Colon (tissue), 2 donors: ENCODE measurements at regions not wholly inside any gene's neighbourhood (a gene's known extent, or its start where the extent isn't known, plus 50 kb on each side); places are given as distances from the start of the nearest gene placed in this dataset.
"Not testable (repeated sequence)": the region's sequence is repeated elsewhere in the genome, so short reads cannot be mapped to it uniquely, and the experiment has no call there.

Source experiments
- FAIRE-seq: peaks from 2 replicates; lab custom pipeline; 2012; peaks lifted over from hg19 to GRCh38; lab: Jason Lieb, UNC
- donor health status: control.
- donor health status: control.

DNA sequence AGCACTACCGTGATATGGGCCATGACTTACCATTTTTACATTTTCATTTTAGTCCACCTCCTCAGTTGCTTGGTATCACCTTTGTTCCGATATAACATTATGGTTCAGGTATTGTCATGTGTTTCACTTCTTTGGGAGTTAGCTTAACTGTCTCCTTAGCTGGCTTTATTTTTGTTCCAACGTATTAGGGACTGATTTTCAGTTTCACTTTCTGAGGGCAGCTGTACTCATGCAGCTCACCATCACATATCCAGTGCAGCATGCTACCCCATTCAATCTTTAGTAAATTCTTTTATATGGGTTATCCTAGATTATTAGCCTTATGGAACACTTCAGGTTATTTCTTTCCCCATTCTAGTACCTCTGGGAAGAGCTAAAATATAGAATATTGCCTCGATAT is 362.2 kb upstream of the IRAK1BP1 start:
- FAIRE-seq: no peak

GRCh38 chr6:78511009-78511408 is 356.3 kb upstream of the IRAK1BP1 start:
- FAIRE-seq: no peak

DNA sequence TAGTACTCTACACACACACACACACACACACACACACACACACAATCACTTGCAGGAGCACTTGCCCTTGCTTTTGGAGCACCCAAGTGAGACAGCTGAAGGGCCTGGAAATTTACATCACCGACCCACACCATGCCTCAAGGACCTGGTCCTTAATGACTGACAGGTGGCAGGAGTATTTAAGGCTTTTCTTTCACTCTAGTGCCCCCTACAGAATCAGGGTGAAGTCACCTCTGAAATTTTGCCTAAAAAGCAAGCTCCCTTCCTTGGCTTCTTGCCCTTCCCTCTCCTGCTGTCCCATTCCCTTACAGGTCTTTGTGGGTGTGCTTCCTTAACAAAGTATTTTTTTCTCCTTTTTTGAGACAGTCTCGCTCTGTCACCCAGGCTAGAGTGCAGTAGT is 353.5 kb upstream of the IRAK1BP1 start:
- FAIRE-seq: no peak

DNA sequence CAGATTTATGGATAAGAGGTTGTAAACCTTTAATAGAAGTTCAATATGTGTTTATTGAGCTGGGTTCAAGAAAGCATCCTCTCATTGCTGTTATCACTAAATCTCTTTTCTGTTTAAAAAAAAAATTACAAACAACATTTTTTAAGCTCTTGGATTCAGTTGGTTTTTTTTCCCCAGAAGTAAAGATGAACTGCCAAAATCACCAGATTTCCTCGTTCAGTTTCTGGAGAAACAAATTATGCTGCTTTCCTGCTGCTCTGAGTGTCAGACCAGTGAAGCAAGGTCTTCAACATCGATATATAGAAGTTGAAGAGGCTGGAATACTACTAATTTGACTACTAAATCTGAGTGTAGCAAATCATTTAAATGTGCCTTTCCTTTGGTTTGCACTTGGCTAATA is 352.1 kb upstream of the IRAK1BP1 start:
- FAIRE-seq: no peak

DNA sequence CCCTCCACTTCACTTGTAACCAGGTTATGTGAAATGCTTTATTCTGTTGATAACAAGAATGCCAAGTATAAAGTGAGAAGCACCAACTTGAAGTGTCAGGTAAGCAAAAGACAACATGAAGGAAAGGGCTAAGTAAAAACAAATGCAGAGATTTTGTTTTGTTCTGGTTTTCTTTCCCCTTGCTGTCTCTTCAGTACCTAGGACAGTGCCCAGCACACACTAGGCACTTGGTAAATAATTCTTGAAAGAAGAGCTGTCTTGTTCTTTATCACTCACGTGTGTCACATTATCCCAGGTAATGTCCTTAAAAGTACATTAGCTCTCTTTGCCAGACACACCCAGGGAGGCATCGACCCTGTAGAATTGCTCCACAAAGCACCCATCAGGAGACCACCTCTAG is 350.0 kb upstream of the IRAK1BP1 start:
- FAIRE-seq: no peak

GRCh38 chr6:78523622-78524021 is 343.7 kb upstream of the IRAK1BP1 start:
- FAIRE-seq: no peak

- FAIRE-seq: no peak
These were observed 341.4 kb upstream of the IRAK1BP1 start for GRCh38 chr6:78525976-78526375.

DNA sequence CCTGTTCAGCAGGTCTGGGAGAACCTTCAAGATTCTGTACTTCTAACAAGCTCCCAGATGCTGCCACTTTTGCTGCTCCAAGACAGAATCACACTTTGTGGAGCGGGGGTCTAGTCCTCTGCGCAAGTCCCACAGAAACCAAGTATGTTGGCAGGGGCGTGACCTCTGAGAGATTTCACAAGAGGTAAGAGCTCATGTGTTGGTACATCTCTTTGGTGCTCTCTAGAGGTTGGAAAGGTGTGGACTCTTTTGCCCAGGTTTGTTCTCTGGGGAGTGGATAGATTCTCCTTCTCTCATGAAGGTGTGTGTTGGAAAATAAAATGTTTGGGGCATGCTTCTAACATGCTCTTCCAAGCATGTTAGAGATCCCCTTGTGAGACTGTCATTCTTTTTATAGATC is 340.9 kb upstream of the IRAK1BP1 start:
- FAIRE-seq: no peak

DNA sequence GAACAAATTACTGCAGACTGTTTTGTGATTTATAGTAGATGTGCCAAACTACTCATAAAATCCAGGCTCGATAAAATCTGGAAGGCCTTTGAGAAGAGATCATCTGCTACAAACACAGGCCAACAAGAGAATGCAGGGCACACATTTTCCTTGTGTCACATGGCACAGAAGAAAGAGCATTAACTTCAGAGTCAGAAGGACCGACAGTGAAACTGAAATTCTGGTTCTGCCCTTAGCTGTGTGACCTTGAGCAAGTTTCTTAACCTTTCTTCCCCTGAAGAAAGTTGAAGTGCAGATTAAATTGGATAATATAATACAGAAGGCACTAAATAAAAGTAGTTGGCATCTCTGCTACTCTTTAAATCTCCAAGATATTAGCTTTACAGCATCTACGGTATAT is 338.4 kb upstream of the IRAK1BP1 start:
- FAIRE-seq: no peak

- FAIRE-seq: no peak
These were observed 337.1 kb upstream of the IRAK1BP1 start for GRCh38 chr6:78530208-78530607.

DNA sequence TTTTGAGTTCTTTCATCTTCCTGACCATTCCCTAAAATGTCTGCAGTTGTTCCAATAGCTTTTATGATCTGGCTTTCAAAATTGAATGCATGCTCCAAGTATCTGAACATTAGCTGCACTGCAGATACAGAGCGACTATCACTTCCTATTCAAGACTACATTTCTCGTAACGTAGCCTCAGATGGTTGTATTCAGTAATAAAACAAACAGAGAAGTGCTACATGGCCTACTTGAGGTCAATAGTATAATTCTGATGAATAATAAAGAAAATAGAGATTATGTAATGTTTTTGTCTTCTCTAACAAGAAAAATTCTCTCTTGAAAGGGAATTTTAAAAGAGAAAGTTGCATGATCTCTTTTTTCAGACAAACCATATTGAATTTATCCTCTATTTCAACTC is 333.9 kb upstream of the IRAK1BP1 start:
- no peak for FAIRE-seq

GRCh38 chr6:78533876-78534275 is 333.5 kb upstream of the IRAK1BP1 start:
- FAIRE-seq: no peak

DNA sequence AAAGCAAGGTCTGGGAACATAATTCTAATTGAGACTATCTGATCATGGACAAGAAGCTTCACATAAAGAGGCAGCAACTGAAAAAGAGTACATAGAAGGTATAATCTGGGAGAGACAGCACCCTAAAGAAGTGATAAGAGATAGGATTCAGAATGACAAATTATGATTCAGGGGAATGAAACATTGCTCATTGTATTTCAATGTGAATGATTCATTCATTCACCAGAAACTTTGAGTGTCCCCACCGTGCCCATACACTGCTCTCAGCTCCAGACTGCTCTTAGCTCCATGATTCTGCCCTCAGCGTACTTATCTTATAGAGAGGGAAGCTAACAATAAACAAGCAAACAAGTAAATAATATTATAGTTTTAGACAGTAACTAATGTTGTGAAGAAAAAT is 329.3 kb upstream of the IRAK1BP1 start:
- no peak for FAIRE-seq

DNA sequence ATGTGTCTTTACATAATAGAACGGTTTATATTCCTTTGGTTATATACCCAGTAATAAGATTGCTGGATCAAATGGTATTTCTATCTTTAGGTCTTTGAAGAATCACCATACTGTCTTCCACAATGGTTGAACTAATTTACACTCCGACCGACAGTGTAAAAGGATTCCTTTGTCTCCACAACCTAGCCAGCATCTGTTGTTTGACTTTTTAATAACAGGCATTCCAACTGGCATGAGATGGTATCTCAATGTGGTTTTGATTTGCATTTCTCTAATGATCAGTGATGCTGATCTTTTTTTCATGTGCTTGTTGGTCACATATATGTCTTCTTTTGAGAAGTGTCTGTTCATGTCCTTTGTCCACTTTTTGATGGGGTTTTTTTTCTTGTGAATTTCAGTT is 319.7 kb upstream of the IRAK1BP1 start:
- not testable (repeated sequence) for FAIRE-seq

- no peak for FAIRE-seq
These were observed 316.0 kb upstream of the IRAK1BP1 start for GRCh38 chr6:78551361-78551760.

GRCh38 chr6:78552435-78552834 is 314.9 kb upstream of the IRAK1BP1 start:
- no peak for FAIRE-seq

- FAIRE-seq: no peak
These were observed 313.0 kb upstream of the IRAK1BP1 start for GRCh38 chr6:78554341-78554740.

DNA sequence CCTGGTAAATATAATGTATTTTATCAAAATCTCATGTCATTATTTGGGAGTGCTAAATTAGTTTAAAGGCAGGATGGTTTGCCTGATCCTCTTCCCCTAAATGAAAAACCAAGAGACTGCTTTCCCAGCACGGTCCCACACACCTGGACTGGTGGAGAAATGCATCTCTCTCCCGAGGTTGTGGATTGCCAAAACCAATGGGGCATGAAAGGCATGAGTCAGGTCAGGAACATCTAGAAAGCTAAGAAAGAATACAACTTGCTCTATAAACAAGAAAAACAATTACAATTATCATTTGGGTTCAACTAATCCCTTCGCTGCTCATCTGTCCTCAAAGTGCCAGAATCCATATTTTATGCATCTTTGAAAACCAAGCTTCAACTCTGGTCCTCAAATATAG is 308.3 kb upstream of the IRAK1BP1 start:
- no peak for FAIRE-seq

DNA sequence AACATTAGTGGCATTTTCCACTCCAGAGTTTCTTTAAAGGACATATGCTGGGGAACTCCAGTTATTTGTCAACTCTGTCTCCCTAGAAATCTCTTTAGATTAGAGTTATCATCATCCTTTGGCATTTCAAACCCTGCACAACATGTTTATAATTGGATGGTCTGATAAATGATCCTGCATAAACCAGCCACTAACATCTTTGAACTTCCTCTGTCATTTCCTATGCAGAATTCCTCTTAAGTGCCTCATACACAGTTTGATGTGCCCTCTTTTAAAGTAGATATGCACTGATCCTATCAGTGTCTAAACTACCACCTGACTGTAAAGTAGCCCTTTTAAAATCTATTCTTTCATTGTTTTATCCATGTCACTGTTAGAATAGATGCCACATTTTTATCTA is 306.3 kb upstream of the IRAK1BP1 start:
- FAIRE-seq: no peak

DNA sequence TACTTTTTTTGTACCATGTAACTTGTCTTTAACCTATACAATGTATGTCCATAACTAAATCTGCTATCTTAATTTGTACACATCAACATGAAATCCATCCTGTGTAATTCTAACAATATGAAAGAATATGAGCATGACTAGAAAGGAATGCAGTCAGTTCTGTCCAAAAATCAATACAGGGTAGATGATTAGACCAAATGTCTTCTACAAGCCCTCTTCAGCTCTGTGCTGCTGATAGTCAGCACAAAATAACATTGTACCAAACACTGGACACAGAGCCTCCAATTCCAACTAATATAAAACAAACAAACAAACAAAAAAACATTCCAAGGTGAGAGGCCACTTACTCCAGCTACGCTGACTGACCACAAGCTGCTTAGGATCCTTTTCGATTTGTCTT is 301.4 kb upstream of the IRAK1BP1 start:
- FAIRE-seq: no peak

DNA sequence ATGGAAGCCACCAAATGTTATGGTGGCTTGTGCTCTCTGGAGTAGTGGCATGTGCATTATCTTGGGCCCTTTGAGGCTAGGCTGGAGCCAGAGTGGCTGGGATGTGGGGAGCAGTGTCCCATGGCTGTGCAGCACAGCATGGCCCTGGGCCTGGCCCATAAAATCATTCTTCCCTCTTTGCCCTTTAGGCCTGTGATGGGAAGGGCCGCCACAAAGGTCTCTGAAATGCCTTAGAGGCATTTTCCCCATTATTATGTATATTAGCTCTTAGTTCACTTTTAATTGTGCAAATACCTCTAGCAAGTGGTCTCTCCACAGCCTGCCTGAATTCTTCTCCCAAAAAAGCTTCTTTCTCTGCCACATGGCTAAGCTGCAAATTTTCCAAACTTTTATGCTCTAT is 297.3 kb upstream of the IRAK1BP1 start:
- no peak for FAIRE-seq

DNA sequence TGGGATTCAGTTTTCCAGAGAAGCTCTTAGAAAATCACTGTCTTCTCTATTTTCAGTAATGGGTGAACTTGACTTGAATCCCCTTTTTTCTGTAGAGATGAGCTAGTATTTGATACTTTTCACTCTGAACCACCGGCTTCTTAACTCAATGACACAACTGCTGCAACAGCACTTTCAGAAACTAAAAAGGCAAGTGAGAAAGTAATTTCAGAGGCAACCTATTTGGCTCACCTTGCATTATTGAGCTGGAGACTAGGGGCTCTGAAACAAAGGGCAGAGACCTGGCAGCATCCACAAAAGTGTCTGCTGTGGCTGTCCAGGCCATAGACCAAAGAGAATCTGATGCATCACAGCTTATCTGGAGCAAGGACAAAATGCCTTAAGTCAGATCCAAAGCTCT is 289.8 kb upstream of the IRAK1BP1 start:
- no peak for FAIRE-seq

GRCh38 chr6:78578430-78578829 is 288.9 kb upstream of the IRAK1BP1 start:
- no peak for FAIRE-seq

DNA sequence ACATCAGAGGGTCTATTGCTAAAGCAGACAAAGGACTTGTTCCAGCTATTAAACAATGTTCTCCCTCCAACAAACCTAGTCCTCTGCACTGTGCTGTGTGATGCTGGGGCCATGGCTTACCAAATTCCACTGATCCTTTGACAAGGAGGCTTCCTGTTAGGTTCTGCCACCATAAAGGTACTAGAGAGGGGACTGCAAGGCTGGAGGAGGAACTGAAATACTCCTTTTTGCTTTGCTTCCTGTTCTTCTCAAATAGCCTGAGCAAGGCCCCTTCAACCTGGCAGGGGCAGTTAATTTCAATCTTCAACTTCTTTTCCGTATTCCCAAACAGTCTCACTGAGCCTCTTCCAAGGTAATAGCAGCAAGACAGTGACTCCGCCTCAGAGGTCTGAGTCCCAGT is 286.4 kb upstream of the IRAK1BP1 start:
- no peak for FAIRE-seq

- no peak for FAIRE-seq
These were observed 284.3 kb upstream of the IRAK1BP1 start for GRCh38 chr6:78583079-78583478.
